CD14-positive monocyte (primary cell): ENCODE measurements at regions not wholly inside any gene's neighbourhood (a gene's known extent, or its start where the extent isn't known, plus 50 kb on each side); places are given as distances from the start of the nearest gene placed in this dataset.

Experiments used
- DNase-seq, 3 donors: peaks; one replicate each; pipeline ENCODE4 v3.0.0-alpha.2; 2011 to 2022
- H2AFZ ChIP-seq: 2 replicates; pipeline ENCODE4 v1.6.0; 2012; ENCODE audit warnings: mild to moderate bottlenecking, low read depth, low read length, inconsistent platforms; ENCODE audit not compliant: insufficient read depth, poor library complexity, severe bottlenecking
- H3K27ac ChIP-seq, 2 donors: 1 replicate in 1 of 2; 2 replicates in 1 of 2; pipeline ENCODE4 v1.5.1; 2012 to 2013; ENCODE audit warnings: low read length in 2 of 2, control low read depth in 1 of 2, inconsistent platforms in 1 of 2, low read depth in 1 of 2, mild to moderate bottlenecking in 1 of 2
- H3K27me3 ChIP-seq, 2 donors: one replicate each; pipeline versions ENCODE4 v1.6.0 to v1.6.1; 2011 to 2013; ENCODE audit warnings: low read length in 2 of 2; ENCODE audit not compliant: control insufficient read depth in 2 of 2, insufficient read depth in 2 of 2
- H3K36me3 ChIP-seq, 2 donors: replicated peaks in 1 of 2; 1 replicate in 1 of 2; 2 replicates in 1 of 2; pipeline versions ENCODE4 v1.5.1 to v1.6.1; 2012 to 2013; ENCODE audit warnings: low read length in 2 of 2, control low read depth in 1 of 2, inconsistent platforms in 1 of 2, mild to moderate bottlenecking in 1 of 2; ENCODE audit not compliant: insufficient read depth in 2 of 2, control insufficient read depth in 1 of 2
- H3K4me1 ChIP-seq, 2 donors: 1 replicate in 1 of 2; 2 replicates in 1 of 2; pipeline versions ENCODE4 v1.5.1 to v1.6.1; 2012 to 2013; ENCODE audit warnings: low read length in 2 of 2, control low read depth in 1 of 2, inconsistent platforms in 1 of 2, mild to moderate bottlenecking in 1 of 2, moderate library complexity in 1 of 2; ENCODE audit not compliant: insufficient read depth in 2 of 2, control insufficient read depth in 1 of 2
- H3K4me2 ChIP-seq: replicated peaks from 2 replicates; pipeline ENCODE3; 2012; ENCODE audit warnings: low read length, moderate library complexity, mild to moderate bottlenecking; ENCODE audit not compliant: poor library complexity, severe bottlenecking; ENCODE audit errors: extremely low read depth
- H3K4me3 ChIP-seq, 3 experiments: fragments of 200-600 bp in 1 of 3; sonication (generic) in 1 of 3; replicated peaks in 1 of 3; 1 replicate in 2 of 3; 2 replicates in 1 of 3; pipeline ENCODE4 v1.5.1; 2011 to 2013; ENCODE audit warnings: low read length in 3 of 3, mild to moderate bottlenecking in 3 of 3, control low read depth in 2 of 3, low read depth in 2 of 3, inconsistent platforms in 1 of 3, moderate library complexity in 1 of 3
- H3K79me2 ChIP-seq: 2 replicates; pipeline ENCODE4 v1.6.0; 2012; ENCODE audit warnings: mild to moderate bottlenecking, control low read depth, inconsistent platforms, low read length, moderate library complexity; ENCODE audit not compliant: insufficient read depth
- H3K9ac ChIP-seq: 2 replicates; pipeline ENCODE4 v1.6.0; 2017; ENCODE audit warnings: low read length, mild to moderate bottlenecking; ENCODE audit not compliant: insufficient read depth, poor library complexity, severe bottlenecking
- H3K9me3 ChIP-seq, 2 donors: replicated peaks in 1 of 2; 1 replicate in 1 of 2; 2 replicates in 1 of 2; pipeline versions ENCODE4 v1.5.1 to v1.6.1; 2012 to 2013; ENCODE audit warnings: low read length in 2 of 2, control low read depth in 1 of 2; ENCODE audit not compliant: control insufficient read depth in 1 of 2, insufficient read depth in 1 of 2
- H4K20me1 ChIP-seq: 2 replicates; pipeline ENCODE4 v1.6.0; 2012; ENCODE audit warnings: mild to moderate bottlenecking, low read length, control low read depth, moderate library complexity; ENCODE audit not compliant: insufficient read depth
- H3K27ac Mint-ChIP-seq, 7 donors: one replicate each; pipeline ENCODE4 v1.8.0; 2020; ENCODE audit warnings: mild to moderate bottlenecking in 7 of 7, mixed read lengths in 7 of 7, moderate library complexity in 6 of 7, inconsistent platforms in 2 of 7
- H3K27me3 Mint-ChIP-seq, 3 donors: one replicate each; pipeline ENCODE4 v1.8.0; 2021 to 2022; ENCODE audit warnings: low read depth in 3 of 3, mild to moderate bottlenecking in 3 of 3, mixed read lengths in 3 of 3, moderate library complexity in 3 of 3, inconsistent platforms in 1 of 3
- H3K36me3 Mint-ChIP-seq, 2 donors: one replicate each; pipeline ENCODE4 v1.8.0; 2020; ENCODE audit warnings: mixed read lengths in 2 of 2, inconsistent platforms in 1 of 2, mild to moderate bottlenecking in 1 of 2
- H3K4me1 Mint-ChIP-seq: one replicate; pipeline ENCODE4 v1.8.0; 2020; ENCODE audit warnings: mild to moderate bottlenecking, mixed read lengths
- H3K4me3 Mint-ChIP-seq, 2 donors: one replicate each; pipeline ENCODE4 v1.8.0; 2020; ENCODE audit warnings: mild to moderate bottlenecking in 2 of 2, mixed read lengths in 2 of 2, moderate library complexity in 1 of 2
- H3K9me3 Mint-ChIP-seq, 7 donors: one replicate each; pipeline ENCODE4 v1.8.0; 2020 to 2022; ENCODE audit warnings: mixed read lengths in 7 of 7, mild to moderate bottlenecking in 6 of 7, moderate library complexity in 6 of 7, inconsistent platforms in 2 of 7
- CTCF ChIP-seq: fragments of 200-600 bp; IDR thresholded peaks from one replicate; pipeline ENCODE4 v1.8.0; 2022; ENCODE audit warnings: antibody characterized with exemption, mild to moderate bottlenecking
- WGBS: methylation state at CpG from one replicate; pipeline ENCODE4 v1.1.5; 2013; ENCODE audit warnings: missing lambda C conversion rate; ENCODE audit not compliant: insufficient coverage; 5-methylcytosine and 5-hydroxymethylcytosine counted together
- intact Hi-C, 2 donors: fragments of 100-400 bp; cut with micrococcal nuclease; formaldehyde crosslinking; loops; one replicate each; pipeline versions ENCODE4 v1.15.0 to v1.15.1; 2023

GRCh38 chr9:88064554-88064953, 73.7 kb downstream of the SPATA31C2 start:
- H3K4me3 Mint-ChIP-seq, result no peak overlapping the region
- Histone ChIP-seq H4K20me1 (no peaks in the 10 kb centered on the region), H3K4me3 (no peak overlapping the region), H3K9me3 (no peaks in the 10 kb centered on the region), H3K79me2 (no peaks in the 10 kb centered on the region), H3K4me1 (no peaks in the 10 kb centered on the region), H3K27ac (no peak overlapping the region), H3K9ac (no peak overlapping the region), H2AFZ (no peak overlapping the region), H3K27me3 (no peaks in the 10 kb centered on the region), H3K4me2 (no peak overlapping the region), H3K36me3 (no peaks in the 10 kb centered on the region)
- TF ChIP-seq CTCF, result no peak
- H3K27ac Mint-ChIP-seq, result no peak overlapping the region
- peaks cover 0 to 17% (median 4%) of the 10 kb centered on the region in 7 donors for H3K9me3 Mint-ChIP-seq
- DNase-seq, result no peak
- intact Hi-C loops, result no loop called here
- no peaks in the 10 kb centered on the region for H3K36me3 Mint-ChIP-seq
- WGBS, result no CpG with 5 or more reads among the region's 4 CpGs
- H3K27me3 Mint-ChIP-seq, result peaks cover 1 to 5% (median 3%) of the 10 kb centered on the region in 3 donors
- no peaks in the 10 kb centered on the region for H3K4me1 Mint-ChIP-seq

- Mint-ChIP-seq H3K9me3 (peaks cover 2 to 8% (median 5%) of the 10 kb centered on the region in 7 donors), H3K4me1 (no peaks in the 10 kb centered on the region), H3K4me3 (no peak overlapping the region), H3K36me3 (no peaks in the 10 kb centered on the region), H3K27me3 (peaks cover 3 to 4% (median 4%) of the 10 kb centered on the region in 3 donors), H3K27ac (no peak overlapping the region)
- H3K4me2 ChIP-seq, result no peak overlapping the region
- no peak for TF ChIP-seq CTCF
- WGBS, result 96% methylated on average over 6 of the region's 7 CpGs
- no peaks in the 10 kb centered on the region for H3K9me3 ChIP-seq
- no peaks in the 10 kb centered on the region for H3K27me3 ChIP-seq
- no peak overlapping the region for H3K9ac ChIP-seq
- no peaks in the 10 kb centered on the region for H3K4me1 ChIP-seq
- H3K27ac ChIP-seq, result no peak overlapping the region
- no peak for DNase-seq
- H3K36me3 ChIP-seq, result no peaks in the 10 kb centered on the region
- H3K79me2 ChIP-seq, result no peaks in the 10 kb centered on the region
- no peak overlapping the region for H3K4me3 ChIP-seq
- intact Hi-C loops, result no loop called here
- no peaks in the 10 kb centered on the region for H4K20me1 ChIP-seq
- H2AFZ ChIP-seq, result no peak overlapping the region
These were observed 77.5 kb downstream of the SPATA31C2 start for GRCh38 chr9:88060746-88061145.
